DMS153 treated with DMSO at 0.1 percent for 48 hours (cell line): ENCODE measurements at regions not wholly inside any gene's neighbourhood (a gene's known extent, or its start where the extent isn't known, plus 50 kb on each side); places are given as distances from the start of the nearest gene placed in this dataset.
"Not testable (repeated sequence)": the region's sequence is repeated elsewhere in the genome, so short reads cannot be mapped to it uniquely, and the experiment has no call there.

Source experiments
- DNase-seq: peaks from one replicate; lab custom pipeline; 2025; ENCODE audit not compliant: unreplicated experiment; lab: John Stamatoyannopoulos, UW

GRCh38 chr1:47491341-47491753 lies 53.5 kb downstream of the FOXD2 start:
- DNase-seq, result no peak

GRCh38 chr1:47495176-47495713 lies 57.4 kb downstream of the FOXD2 start:
- DNase-seq, result no peak

- no peak for DNase-seq
Observed at GRCh38 chr1:47498551-47498950, 60.7 kb downstream of the FOXD2 start.

- no peak for DNase-seq
Observed at GRCh38 chr1:47501069-47501468, 63.2 kb downstream of the FOXD2 start.

- no peak for DNase-seq
Observed at GRCh38 chr1:47502746-47503370, 65.0 kb downstream of the FOXD2 start.

GRCh38 chr1:47504840-47505239 lies 67.0 kb downstream of the FOXD2 start:
- DNase-seq, result not testable (repeated sequence)

GRCh38 chr1:47505267-47505666 lies 67.4 kb downstream of the FOXD2 start:
- no peak for DNase-seq

- DNase-seq, result no peak
Observed at GRCh38 chr1:47506053-47506452, 68.2 kb downstream of the FOXD2 start.

- no peak for DNase-seq
Observed at GRCh38 chr1:47507144-47507543, 69.3 kb downstream of the FOXD2 start.

GRCh38 chr1:47507881-47508701 lies 70.2 kb downstream of the FOXD2 start:
- peak; percentile 33 for DNase-seq

GRCh38 chr1:47508702-47509431 lies 71.0 kb downstream of the FOXD2 start:
- DNase-seq, result peak; percentile 32

GRCh38 chr1:47510282-47510811 lies 72.5 kb downstream of the FOXD2 start:
- DNase-seq, result no peak

GRCh38 chr1:47511825-47512224 lies 74.0 kb downstream of the FOXD2 start:
- DNase-seq, result no peak

- no peak for DNase-seq
Observed at GRCh38 chr1:47513393-47513792, 75.5 kb downstream of the FOXD2 start.

GRCh38 chr1:47514229-47514628 lies 76.4 kb downstream of the FOXD2 start:
- no peak for DNase-seq

GRCh38 chr1:47515164-47515789 lies 77.4 kb downstream of the FOXD2 start:
- no peak for DNase-seq

GRCh38 chr1:47517946-47518345 lies 80.1 kb downstream of the FOXD2 start:
- DNase-seq, result no peak

GRCh38 chr1:47519491-47519890 lies 81.6 kb downstream of the FOXD2 start:
- no peak for DNase-seq

- no peak for DNase-seq
Observed at GRCh38 chr1:47519971-47520370, 82.1 kb downstream of the FOXD2 start.

- peak; percentile 24 for DNase-seq
Observed at GRCh38 chr1:47521034-47521881, 83.4 kb downstream of the FOXD2 start.
